ENCODE measurements at regions not wholly inside any gene's neighbourhood (a gene's known extent, or its start where the extent isn't known, plus 50 kb on each side); places are given as distances from the start of the nearest gene placed in this dataset.
"Not testable (repeated sequence)": the region's sequence is repeated elsewhere in the genome, so short reads cannot be mapped to it uniquely, and the experiment has no call there.

DNA sequence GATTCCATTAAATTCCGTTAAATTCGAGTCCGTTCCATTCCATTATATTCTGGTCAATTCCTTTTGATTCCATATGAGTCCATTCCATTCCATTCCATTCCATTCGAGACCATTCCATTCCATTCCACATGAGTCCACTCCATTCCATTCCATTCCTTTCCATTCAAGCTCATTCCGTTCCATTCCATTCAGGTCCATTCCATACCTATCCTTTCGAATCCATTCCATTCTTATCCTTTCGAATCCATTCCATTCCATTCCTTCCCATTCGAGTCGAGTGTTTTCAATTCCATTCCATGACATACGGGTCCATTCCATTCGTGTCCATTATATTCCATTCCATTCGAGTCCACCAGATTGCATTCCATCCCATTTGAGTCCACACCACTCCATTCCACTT is 1127.4 kb downstream of the RPIA start:
- H3K4me3 ChIP-seq (ENCODE audit: low read depth, low read length, poor library complexity, severe bottlenecking): no peak overlapping the region
- peaks cover 60% of the 10 kb centered on the region for H3K9me3 ChIP-seq (ENCODE audit: low read length)
- no peaks in the 10 kb centered on the region for H3K79me2 ChIP-seq (ENCODE audit: insufficient read depth, low read length)
- H2AFZ ChIP-seq (ENCODE audit: low read length): no peak overlapping the region
- H3K27me3 ChIP-seq (ENCODE audit: insufficient read depth, low read length): no peaks in the 10 kb centered on the region
- 0 out of 2 replicates have a peak, but pooled peaks cover 4% of the 10 kb centered on the region for H3F3A ChIP-seq (ENCODE audit: insufficient read depth, low read length)
- H3K4me2 ChIP-seq (ENCODE audit: low read length): no peak overlapping the region
- no peaks in the 10 kb centered on the region for H4K20me1 ChIP-seq (ENCODE audit: insufficient read depth, low read length)
- no peak overlapping the region for H3K9ac ChIP-seq (ENCODE audit: low read length)
- H3K4me1 ChIP-seq (ENCODE audit: insufficient read depth, low read length, severe bottlenecking): no peaks in the 10 kb centered on the region
- H3K9me2 ChIP-seq (ENCODE audit: low read depth, low read length): no peaks in the 10 kb centered on the region
- H3K36me3 ChIP-seq (ENCODE audit: insufficient read depth, low read length): no peaks in the 10 kb centered on the region
- H3K27ac ChIP-seq (ENCODE audit: low read depth, low read length, poor library complexity, severe bottlenecking): no peak overlapping the region
- no peak for TF ChIP-seq EZH2 (IDR thresholded peaks at IDR 0.05; ENCODE audit: borderline replicate concordance, low read length)
- TF ChIP-seq, protein P1, sequence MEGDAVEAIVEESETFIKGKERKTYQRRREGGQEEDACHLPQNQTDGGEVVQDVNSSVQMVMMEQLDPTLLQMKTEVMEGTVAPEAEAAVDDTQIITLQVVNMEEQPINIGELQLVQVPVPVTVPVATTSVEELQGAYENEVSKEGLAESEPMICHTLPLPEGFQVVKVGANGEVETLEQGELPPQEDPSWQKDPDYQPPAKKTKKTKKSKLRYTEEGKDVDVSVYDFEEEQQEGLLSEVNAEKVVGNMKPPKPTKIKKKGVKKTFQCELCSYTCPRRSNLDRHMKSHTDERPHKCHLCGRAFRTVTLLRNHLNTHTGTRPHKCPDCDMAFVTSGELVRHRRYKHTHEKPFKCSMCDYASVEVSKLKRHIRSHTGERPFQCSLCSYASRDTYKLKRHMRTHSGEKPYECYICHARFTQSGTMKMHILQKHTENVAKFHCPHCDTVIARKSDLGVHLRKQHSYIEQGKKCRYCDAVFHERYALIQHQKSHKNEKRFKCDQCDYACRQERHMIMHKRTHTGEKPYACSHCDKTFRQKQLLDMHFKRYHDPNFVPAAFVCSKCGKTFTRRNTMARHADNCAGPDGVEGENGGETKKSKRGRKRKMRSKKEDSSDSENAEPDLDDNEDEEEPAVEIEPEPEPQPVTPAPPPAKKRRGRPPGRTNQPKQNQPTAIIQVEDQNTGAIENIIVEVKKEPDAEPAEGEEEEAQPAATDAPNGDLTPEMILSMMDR (IDR thresholded peaks at IDR 0.05; ENCODE audit: low read length): no peak

DNA sequence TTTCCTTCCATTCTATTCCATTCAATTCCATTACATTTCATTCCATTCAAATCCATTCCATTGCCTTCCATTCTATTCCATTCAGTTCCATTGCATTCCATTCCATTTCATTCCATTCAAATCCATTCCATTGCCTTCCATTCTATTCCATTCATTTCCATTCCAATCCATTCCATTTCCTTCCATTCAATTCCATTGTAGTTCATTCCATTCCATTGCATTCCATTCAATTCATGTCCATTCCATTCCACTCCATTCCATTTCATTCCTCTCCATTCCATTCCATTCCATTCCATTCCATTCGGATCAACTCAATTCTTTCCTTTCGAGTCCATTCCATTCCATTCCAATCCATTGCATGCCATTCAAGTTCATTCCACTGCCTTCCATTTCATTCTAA is 1128.3 kb downstream of the RPIA start:
- Histone ChIP-seq H3K9ac (ENCODE audit: low read length) (no peak overlapping the region), H4K20me1 (ENCODE audit: insufficient read depth, low read length) (no peaks in the 10 kb centered on the region), H3K79me2 (ENCODE audit: insufficient read depth, low read length) (no peaks in the 10 kb centered on the region), H3K9me3 (ENCODE audit: low read length) (peaks cover 59% of the 10 kb centered on the region), H3K36me3 (ENCODE audit: insufficient read depth, low read length) (no peaks in the 10 kb centered on the region), H3K27ac (ENCODE audit: low read depth, low read length, poor library complexity, severe bottlenecking) (no peak overlapping the region), H3K4me2 (ENCODE audit: low read length) (no peak overlapping the region), H3F3A (ENCODE audit: insufficient read depth, low read length) (0 out of 2 replicates have a peak, but pooled peaks cover 4% of the 10 kb centered on the region), H3K4me1 (ENCODE audit: insufficient read depth, low read length, severe bottlenecking) (no peaks in the 10 kb centered on the region), H3K27me3 (ENCODE audit: insufficient read depth, low read length) (no peaks in the 10 kb centered on the region), H3K9me2 (ENCODE audit: low read depth, low read length) (no peaks in the 10 kb centered on the region), H2AFZ (ENCODE audit: low read length) (no peak overlapping the region), H3K4me3 (ENCODE audit: low read depth, low read length, poor library complexity, severe bottlenecking) (no peak overlapping the region)
- TF ChIP-seq, protein P1 (IDR thresholded peaks at IDR 0.05; ENCODE audit: low read length): no peak
- TF ChIP-seq EZH2 (IDR thresholded peaks at IDR 0.05; ENCODE audit: borderline replicate concordance, low read length): no peak

DNA sequence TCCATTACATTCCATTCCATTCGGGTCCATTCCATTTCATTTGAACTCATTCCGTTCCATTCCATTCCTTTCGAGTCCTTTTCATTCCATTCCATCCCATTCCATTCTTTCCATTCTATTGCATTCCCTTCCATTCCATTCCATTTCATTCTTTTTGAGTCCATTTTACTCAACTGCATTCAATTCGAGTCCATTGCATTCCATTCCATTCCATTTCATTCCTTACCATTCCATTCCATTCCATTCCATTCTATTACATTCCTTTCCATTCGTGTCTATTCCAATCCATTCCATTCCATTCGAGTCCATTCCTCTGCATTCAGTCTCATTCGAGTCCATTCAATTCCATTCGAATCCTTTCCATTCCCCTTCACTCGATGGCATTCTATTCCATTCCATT is 1128.8 kb downstream of the RPIA start:
- H3K9me2 ChIP-seq (ENCODE audit: low read depth, low read length): no peaks in the 10 kb centered on the region
- H4K20me1 ChIP-seq (ENCODE audit: insufficient read depth, low read length): no peaks in the 10 kb centered on the region
- no peaks in the 10 kb centered on the region for H3K79me2 ChIP-seq (ENCODE audit: insufficient read depth, low read length)
- H3K27me3 ChIP-seq (ENCODE audit: insufficient read depth, low read length): no peaks in the 10 kb centered on the region
- no peak overlapping the region for H3K4me2 ChIP-seq (ENCODE audit: low read length)
- 0 out of 2 replicates have a peak, but pooled peaks cover 4% of the 10 kb centered on the region for H3F3A ChIP-seq (ENCODE audit: insufficient read depth, low read length)
- no peaks in the 10 kb centered on the region for H3K4me1 ChIP-seq (ENCODE audit: insufficient read depth, low read length, severe bottlenecking)
- H3K9ac ChIP-seq (ENCODE audit: low read length): no peak overlapping the region
- peaks cover 59% of the 10 kb centered on the region for H3K9me3 ChIP-seq (ENCODE audit: low read length)
- no peaks in the 10 kb centered on the region for H3K36me3 ChIP-seq (ENCODE audit: insufficient read depth, low read length)
- H2AFZ ChIP-seq (ENCODE audit: low read length): no peak overlapping the region
- no peak for TF ChIP-seq EZH2 (IDR thresholded peaks at IDR 0.05; ENCODE audit: borderline replicate concordance, low read length)
- H3K27ac ChIP-seq (ENCODE audit: low read depth, low read length, poor library complexity, severe bottlenecking): no peak overlapping the region
- no peak overlapping the region for H3K4me3 ChIP-seq (ENCODE audit: low read depth, low read length, poor library complexity, severe bottlenecking)

DNA sequence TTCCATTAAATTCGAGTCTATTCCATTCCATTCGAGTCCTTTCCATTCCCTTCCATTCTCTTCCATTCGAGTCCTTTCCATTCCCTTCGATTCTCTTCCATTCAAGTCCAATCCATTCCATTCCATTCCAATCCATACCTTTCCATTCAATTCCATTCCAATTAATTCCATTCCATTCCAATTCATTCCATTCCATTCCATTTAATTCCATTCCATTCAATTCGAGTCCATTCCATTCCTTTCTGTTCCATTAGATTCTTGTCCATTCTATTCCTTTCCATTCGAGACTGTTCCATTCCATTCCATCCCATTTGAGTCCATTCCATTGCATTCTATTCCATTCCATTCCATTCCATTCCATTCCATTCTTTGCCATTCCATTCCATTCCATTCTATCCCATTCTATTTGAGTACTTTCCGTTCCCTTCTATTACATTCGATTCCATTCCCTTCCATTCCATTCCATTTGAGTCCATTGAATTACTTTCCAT is 1130.0 kb downstream of the RPIA start:
- H3K9ac ChIP-seq (ENCODE audit: low read length): no peak overlapping the region

DNA sequence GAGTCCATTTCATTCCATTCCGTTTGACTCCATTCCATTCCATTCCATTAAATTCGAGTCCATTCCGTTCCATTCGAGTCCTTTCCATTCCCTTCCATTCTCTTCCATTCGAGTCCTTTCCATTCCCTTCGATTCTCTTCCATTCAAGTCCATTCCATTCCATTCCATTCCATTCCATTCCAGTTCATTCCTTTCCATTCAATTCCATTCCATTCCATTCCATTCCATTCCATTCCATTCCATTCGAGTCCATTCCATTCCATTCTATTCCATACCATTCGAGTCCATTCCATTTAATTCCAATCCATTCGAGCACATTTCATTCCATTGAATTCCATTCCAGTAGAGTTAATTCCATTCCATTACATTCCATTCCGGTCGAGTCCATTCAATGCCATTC is 1130.9 kb downstream of the RPIA start:
- H3K27ac ChIP-seq (ENCODE audit: low read depth, low read length, poor library complexity, severe bottlenecking); H3K4me3 ChIP-seq (ENCODE audit: low read depth, low read length, poor library complexity, severe bottlenecking); H3K4me2 ChIP-seq (ENCODE audit: low read length); H3K9me2 ChIP-seq (ENCODE audit: low read depth, low read length); H3F3A ChIP-seq (ENCODE audit: insufficient read depth, low read length); H3K79me2 ChIP-seq (ENCODE audit: insufficient read depth, low read length); H3K4me1 ChIP-seq (ENCODE audit: insufficient read depth, low read length, severe bottlenecking); H4K20me1 ChIP-seq (ENCODE audit: insufficient read depth, low read length); H3K27me3 ChIP-seq (ENCODE audit: insufficient read depth, low read length); H2AFZ ChIP-seq (ENCODE audit: low read length); H3K9ac ChIP-seq (ENCODE audit: low read length); H3K36me3 ChIP-seq (ENCODE audit: insufficient read depth, low read length): not testable (repeated sequence)
- peaks cover 79% of the 10 kb centered on the region for H3K9me3 ChIP-seq (ENCODE audit: low read length)

More for the DNA sequence above, 1130.0 kb downstream of the RPIA start:
- Histone ChIP-seq H3K9me3 (ENCODE audit: low read length) (peaks cover 72% of the 10 kb centered on the region), H3K36me3 (ENCODE audit: insufficient read depth, low read length) (no peaks in the 10 kb centered on the region), H3K79me2 (ENCODE audit: insufficient read depth, low read length) (no peaks in the 10 kb centered on the region), H3K27me3 (ENCODE audit: insufficient read depth, low read length) (no peaks in the 10 kb centered on the region), H2AFZ (ENCODE audit: low read length) (no peak overlapping the region), H3F3A (ENCODE audit: insufficient read depth, low read length) (0 out of 2 replicates have a peak, but pooled peaks cover 4% of the 10 kb centered on the region), H3K4me2 (ENCODE audit: low read length) (no peak overlapping the region), H3K27ac (ENCODE audit: low read depth, low read length, poor library complexity, severe bottlenecking) (no peak overlapping the region), H3K9me2 (ENCODE audit: low read depth, low read length) (no peaks in the 10 kb centered on the region), H3K4me3 (ENCODE audit: low read depth, low read length, poor library complexity, severe bottlenecking) (no peak overlapping the region), H3K4me1 (ENCODE audit: insufficient read depth, low read length, severe bottlenecking) (no peaks in the 10 kb centered on the region), H4K20me1 (ENCODE audit: insufficient read depth, low read length) (no peaks in the 10 kb centered on the region)
- TF ChIP-seq EZH2 (IDR thresholded peaks at IDR 0.05; ENCODE audit: borderline replicate concordance, low read length): no peak
- TF ChIP-seq, protein P1 (IDR thresholded peaks at IDR 0.05; ENCODE audit: low read length): no peak
